HCT116 (cell line): ENCODE measurements at regions not wholly inside any gene's neighbourhood (a gene's known extent, or its start where the extent isn't known, plus 50 kb on each side); places are given as distances from the start of the nearest gene placed in this dataset.

Experiments
- ATAC-seq: fragments of 200-7000 bp; cut with Tn5 transposase; 2 replicates; pipeline ENCODE4 v1.9.1; 2020; ENCODE audit warnings: mild to moderate bottlenecking, moderate library complexity
- BruUV-seq: library from RNA; stranded (reverse); fragments of 400-500 nt; replicated peaks from 2 replicates; lab custom pipeline; 2021; lab: Mats Ljungman, UMichigan
- CTCF ChIA-PET: fragments of 300-600 bp; sonication (Branson Sonifier 250); formaldehyde crosslinking; loops from one replicate; lab custom pipeline; 2021; ENCODE audit warnings: antibody characterized with exemption; lab: Charles Lee
- POLR2A ChIA-PET: fragments of 300-600, 350-600 bp; sonication (Branson Sonifier 250); formaldehyde crosslinking; loops from one replicate; lab custom pipeline; 2021; ENCODE audit warnings: antibody characterized with exemption; lab: Charles Lee
- RAD21 ChIA-PET, 2 experiments: fragments of 300-600 bp; sonication (Branson Sonifier 250); formaldehyde crosslinking; loops; one replicate each; lab custom pipeline; 2023; ENCODE audit warnings: low total read pairs in 2 of 2; ENCODE audit not compliant: uncharacterized antibody in 2 of 2, unreplicated experiment in 2 of 2, low non-redundant PET in 1 of 2; lab: Charles Lee
- DNase-seq: peaks from one replicate; pipeline ENCODE4 v3.0.0-alpha.2; 2010; ENCODE audit warnings: low read depth, low spot score
- H2AFZ ChIP-seq: fragments of 200-600 bp; shearing (Covaris generic), sonication (generic); 2 replicates; pipeline ENCODE4 v1.6.1; 2017; ENCODE audit warnings: low read depth, mixed run types, mixed read lengths, antibody characterized with exemption, low read length; ENCODE audit not compliant: poor library complexity, severe bottlenecking
- H3K27ac ChIP-seq: 2 replicates; pipeline ENCODE4 v1.5.1; 2012; ENCODE audit warnings: low read depth, low read length
- H3K27me3 ChIP-seq: fragments of 200-600 bp; sonication (generic); 2 replicates; pipeline ENCODE4 v1.6.1; 2016; ENCODE audit warnings: mixed run types, low read length, mixed read lengths; ENCODE audit not compliant: insufficient read depth
- H3K36me3 ChIP-seq, 2 experiments: fragments of 200-500 bp in 1 of 2; fragments of 200-600 bp in 1 of 2; sonication (Bioruptor generic) in 1 of 2; sonication (generic) in 1 of 2; 2 replicates each; pipeline versions ENCODE4 v1.5.1 to v1.6.1; 2014 to 2016; ENCODE audit warnings: low read length in 2 of 2, inconsistent platforms in 1 of 2, mixed read lengths in 1 of 2, mixed run types in 1 of 2; ENCODE audit not compliant: insufficient read depth in 2 of 2, control insufficient read depth in 1 of 2
- H3K4me1 ChIP-seq, 2 experiments: fragments of 200-600 bp in 1 of 2; sonication (generic) in 1 of 2; 2 replicates each; pipeline versions ENCODE4 v1.5.1 to v1.6.1; 2012 to 2017; ENCODE audit warnings: low read length in 2 of 2, inconsistent platforms in 1 of 2, mild to moderate bottlenecking in 1 of 2, mixed read lengths in 1 of 2, mixed run types in 1 of 2, moderate library complexity in 1 of 2; ENCODE audit not compliant: insufficient read depth in 2 of 2, control insufficient read depth in 1 of 2
- H3K4me2 ChIP-seq: fragments of 200-600 bp; sonication (generic); 2 replicates; pipeline ENCODE4 v1.6.1; 2017; ENCODE audit warnings: mixed run types, low read length, mixed read lengths
- H3K4me3 ChIP-seq, 2 experiments: fragments of 200-600 bp in 1 of 2; sonication (generic) in 1 of 2; replicated peaks in 1 of 2; 2 replicates each; pipeline ENCODE4 v1.5.1; 2011 to 2016; ENCODE audit warnings: low read length in 2 of 2, control low read depth in 1 of 2, low read depth in 1 of 2, mild to moderate bottlenecking in 1 of 2, mixed read lengths in 1 of 2, mixed run types in 1 of 2
- H3K79me2 ChIP-seq: fragments of 200-600 bp; sonication (generic); 2 replicates; pipeline ENCODE4 v1.6.1; 2017; ENCODE audit warnings: mild to moderate bottlenecking, mixed run types, low read length, moderate library complexity, mixed read lengths; ENCODE audit not compliant: insufficient read depth
- H3K9ac ChIP-seq: fragments of 200-600 bp; sonication (generic); 2 replicates; pipeline ENCODE4 v1.6.1; 2016; ENCODE audit warnings: low read length, mixed read lengths
- H3K9me2 ChIP-seq: fragments of 200-600 bp; sonication (generic), shearing (Covaris generic); 2 replicates; pipeline ENCODE4 v1.6.1; 2017; ENCODE audit warnings: mixed run types, mild to moderate bottlenecking, moderate library complexity; ENCODE audit not compliant: insufficient read depth
- H3K9me3 ChIP-seq, 2 experiments: fragments of 200-500 bp in 1 of 2; fragments of 200-600 bp in 1 of 2; sonication (Bioruptor generic) in 1 of 2; sonication (generic) in 1 of 2; 2 replicates each; pipeline ENCODE4 v1.6.1; 2014 to 2017; ENCODE audit warnings: low read length in 2 of 2, mixed read lengths in 2 of 2, inconsistent platforms in 1 of 2, low read depth in 1 of 2, mild to moderate bottlenecking in 1 of 2, mixed run types in 1 of 2, moderate library complexity in 1 of 2; ENCODE audit not compliant: control insufficient read depth in 1 of 2, insufficient read depth in 1 of 2
- H4K20me1 ChIP-seq: fragments of 200-600 bp; sonication (generic), shearing (Covaris generic); 2 replicates; pipeline ENCODE4 v1.6.1; 2017; ENCODE audit warnings: mixed run types, mild to moderate bottlenecking, moderate library complexity; ENCODE audit not compliant: insufficient read depth
- CBX3 ChIP-seq: IDR thresholded peaks from 2 replicates; pipeline ENCODE4 v1.6.1; 2012; ENCODE audit warnings: low read depth
- CEBPB ChIP-seq: IDR thresholded peaks from 2 replicates; pipeline ENCODE4 v1.6.1; 2012; ENCODE audit warnings: low read depth
- ELF1 ChIP-seq: IDR thresholded peaks from 2 replicates; pipeline ENCODE4 v1.6.1; 2012; ENCODE audit warnings: low read depth, borderline replicate concordance
- EZH2 ChIP-seq: fragments of 200-600 bp; sonication (generic); IDR thresholded peaks from 2 replicates; pipeline ENCODE4 v1.6.1; 2017; ENCODE audit warnings: antibody characterized with exemption, mixed run types
- EZH2phosphoT487 ChIP-seq: fragments of 200-600 bp; IDR thresholded peaks from 2 replicates; pipeline ENCODE4 v1.6.1; 2018; ENCODE audit warnings: antibody characterized with exemption, borderline replicate concordance
- FOSL1 ChIP-seq: IDR thresholded peaks from 2 replicates; pipeline ENCODE4 v1.6.1; 2012; ENCODE audit warnings: low read depth
- JUND ChIP-seq: IDR thresholded peaks from 2 replicates; pipeline ENCODE4 v1.6.1; 2012
- MAX ChIP-seq: IDR thresholded peaks from 2 replicates; pipeline ENCODE4 v1.6.1; 2012
- POLR2A ChIP-seq: IDR thresholded peaks from 2 replicates; pipeline ENCODE4 v1.7.0; 2011; ENCODE audit warnings: borderline replicate concordance; ENCODE audit not compliant: insufficient read depth, insufficient read length; ENCODE audit errors: extremely low read depth
- POLR2AphosphoS5 ChIP-seq: IDR thresholded peaks from 2 replicates; pipeline ENCODE4 v1.6.1; 2011; ENCODE audit warnings: mild to moderate bottlenecking, low read depth, low read length, moderate library complexity
- RAD21 ChIP-seq: IDR thresholded peaks from 2 replicates; pipeline ENCODE4 v1.6.1; 2012; ENCODE audit warnings: low read depth, mild to moderate bottlenecking
- SIN3A ChIP-seq: IDR thresholded peaks from 2 replicates; pipeline ENCODE4 v1.6.1; 2012; ENCODE audit warnings: low read depth
- SP1 ChIP-seq: IDR thresholded peaks from 2 replicates; pipeline ENCODE4 v1.6.1; 2012; ENCODE audit warnings: low read depth
- SRF ChIP-seq: IDR thresholded peaks from 2 replicates; pipeline ENCODE4 v1.6.1; 2012; ENCODE audit warnings: low read depth
- TCF7L2 ChIP-seq: IDR thresholded peaks from 2 replicates; pipeline ENCODE4 v1.7.0; 2011; ENCODE audit warnings: borderline replicate concordance, inconsistent platforms; ENCODE audit not compliant: insufficient read depth, insufficient read length; ENCODE audit errors: extremely low read depth
- YY1 ChIP-seq: IDR thresholded peaks from 2 replicates; pipeline ENCODE4 v1.6.1; 2011; ENCODE audit warnings: low read length, low read depth, moderate library complexity, mild to moderate bottlenecking; ENCODE audit not compliant: insufficient replicate concordance; ENCODE audit errors: extremely low read depth
- ZBTB33 ChIP-seq: IDR thresholded peaks from 2 replicates; pipeline ENCODE4 v1.6.1; 2011; ENCODE audit warnings: mild to moderate bottlenecking, low read length, moderate library complexity; ENCODE audit not compliant: insufficient replicate concordance; ENCODE audit errors: extremely low read depth
- ZFX ChIP-seq: fragments of 450-650 bp; IDR thresholded peaks from 2 replicates; pipeline ENCODE4 v1.6.1; 2017
- intact Hi-C: fragments of 100-400 bp; cut with micrococcal nuclease; formaldehyde crosslinking; loops from 2 replicates; pipeline ENCODE4 v1.10.0; 2022

GRCh38 chr1:55589671-55590297 lies 374.6 kb upstream of the USP24 start:
- Histone ChIP-seq H3K27ac (no peak overlapping the region), H3K9me3 (no peaks in the 10 kb centered on the region), H3K4me2 (no peak overlapping the region), H3K79me2 (no peaks in the 10 kb centered on the region), H3K4me1 (peaks cover 0 to 5% of the 10 kb centered on the region in 2 experiments; a peak in 1 of 4 replicates), H3K9ac (no peak overlapping the region), H4K20me1 (no peaks in the 10 kb centered on the region), H2AFZ (no peak overlapping the region), H3K36me3 (no peaks in the 10 kb centered on the region), H3K4me3 (no peak overlapping the region), H3K9me2 (no peaks in the 10 kb centered on the region), H3K27me3 (no peaks in the 10 kb centered on the region)
- POLR2A ChIA-PET: no interaction called here
- intact Hi-C loops: no loop called here
- TF ChIP-seq POLR2A (no peak), MAX (no peak), SP1 (no peak), EZH2 (no peak), ELF1 (no peak), RAD21 (no peak), CBX3 (no peak), ZBTB33 (no peak), EZH2phosphoT487 (no peak), POLR2AphosphoS5 (no peak), YY1 (no peak), CEBPB (no peak), FOSL1 (no peak), SRF (no peak), TCF7L2 (no peak), SIN3A (no peak), JUND (no peak), ZFX (no peak)
- DNase-seq (no peak), ATAC-seq (no peak)
- CTCF ChIA-PET: no interaction called here
- RAD21 ChIA-PET: no interaction called here
- BruUV-seq: no TSS peak
